MCF 10A (cell line): ENCODE measurements at regions not wholly inside any gene's neighbourhood (a gene's known extent, or its start where the extent isn't known, plus 50 kb on each side); places are given as distances from the start of the nearest gene placed in this dataset.

ENCODE experiments used
- BruUV-seq: library from RNA; stranded (reverse); fragments of 400-500 nt; replicated peaks from 2 replicates; lab custom pipeline; 2021; lab: Mats Ljungman, UMichigan
- CTCF ChIA-PET: fragments of 300-600 bp; sonication (Branson Sonifier 250); formaldehyde crosslinking; extraction: SDS; loops from one replicate; lab custom pipeline; 2021; ENCODE audit warnings: antibody characterized with exemption, inconsistent platforms; lab: Yijun Ruan, JAX
- POLR2A ChIA-PET: fragments of 300-600, 350-650 bp; sonication (Branson Sonifier 250); formaldehyde crosslinking; extraction: SDS; loops from one replicate; lab custom pipeline; 2020; ENCODE audit warnings: antibody characterized with exemption, inconsistent platforms; lab: Yijun Ruan, JAX
- DNase-seq: peaks from one replicate; pipeline ENCODE4 v3.0.0-alpha.2; 2018; ENCODE audit not compliant: unreplicated experiment
- H3K27ac Mint-ChIP-seq: one replicate; pipeline ENCODE4 v1.8.0; 2022; ENCODE audit warnings: mild to moderate bottlenecking, low read depth, mixed read lengths; ENCODE audit not compliant: unreplicated experiment
- H3K27me3 Mint-ChIP-seq: one replicate; pipeline ENCODE4 v1.8.0; 2022; ENCODE audit warnings: mixed read lengths; ENCODE audit not compliant: insufficient read depth, unreplicated experiment
- H3K36me3 Mint-ChIP-seq: one replicate; pipeline ENCODE4 v1.8.0; 2022; ENCODE audit warnings: mild to moderate bottlenecking, moderate library complexity, mixed read lengths; ENCODE audit not compliant: insufficient read depth, unreplicated experiment
- H3K4me1 Mint-ChIP-seq: one replicate; pipeline ENCODE4 v1.8.0; 2022; ENCODE audit warnings: mixed read lengths; ENCODE audit not compliant: insufficient read depth, unreplicated experiment
- H3K4me3 Mint-ChIP-seq: one replicate; pipeline ENCODE4 v1.8.0; 2022; ENCODE audit warnings: mild to moderate bottlenecking, moderate library complexity, mixed read lengths; ENCODE audit not compliant: unreplicated experiment
- H3K9me3 Mint-ChIP-seq: one replicate; pipeline ENCODE4 v1.8.0; 2022; ENCODE audit warnings: mixed read lengths; ENCODE audit not compliant: unreplicated experiment
- intact Hi-C: fragments of 100-400 bp; cut with micrococcal nuclease; formaldehyde crosslinking; loops from 2 replicates; pipeline ENCODE4 v1.14.1; 2022
- TF ChIP-seq, protein P1 (sequence below): fragments of 200-600 bp; IDR thresholded peaks from one replicate; pipeline ENCODE4 v1.8.0; 2022; ENCODE audit warnings: antibody characterized with exemption, mild to moderate bottlenecking; ENCODE audit not compliant: unreplicated experiment

DNA sequence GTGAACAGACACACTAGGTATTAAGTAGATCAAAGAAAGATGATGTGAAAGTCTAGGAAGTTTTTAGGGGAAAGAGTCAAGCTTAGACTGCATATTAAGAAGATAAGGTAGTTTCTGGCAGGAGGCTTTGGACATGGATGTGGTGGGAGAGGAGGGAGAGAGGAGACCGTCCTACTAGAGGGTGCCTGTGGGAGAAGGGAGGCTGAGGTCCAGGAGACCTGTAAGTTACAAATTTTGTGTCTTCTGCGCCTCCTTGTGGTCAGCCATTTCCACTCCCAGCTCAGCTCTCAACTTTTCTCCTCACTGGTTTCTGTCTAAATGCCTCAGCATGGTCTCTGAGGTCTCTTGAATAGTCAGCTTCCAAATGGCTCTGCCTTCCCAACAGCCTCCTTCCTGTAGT lies 193.5 kb downstream of the UNC5CL start:
- DNase-seq: peak; percentile 59
- Mint-ChIP-seq H3K27me3 (peaks cover 61% of the 10 kb centered on the region), H3K27ac (no peak overlapping the region), H3K4me3 (no peak overlapping the region), H3K36me3 (no peaks in the 10 kb centered on the region), H3K4me1 (no peaks in the 10 kb centered on the region), H3K9me3 (no peaks in the 10 kb centered on the region)
- intact Hi-C loops: loop anchor here (1.0 to 5.0 kb wide), 2 partner anchors 864 to 1483 kb away; no protein-coding TSS in a partner anchor
- ChIA-PET CTCF (interaction anchor here (0.6 to 3.2 kb wide), 12 partner anchors 10 to 1842 kb away, joined by 3 to 17 read pairs (median 4); no protein-coding TSS in a partner anchor), POLR2A (no interaction called here)
- TF ChIP-seq, protein P1, sequence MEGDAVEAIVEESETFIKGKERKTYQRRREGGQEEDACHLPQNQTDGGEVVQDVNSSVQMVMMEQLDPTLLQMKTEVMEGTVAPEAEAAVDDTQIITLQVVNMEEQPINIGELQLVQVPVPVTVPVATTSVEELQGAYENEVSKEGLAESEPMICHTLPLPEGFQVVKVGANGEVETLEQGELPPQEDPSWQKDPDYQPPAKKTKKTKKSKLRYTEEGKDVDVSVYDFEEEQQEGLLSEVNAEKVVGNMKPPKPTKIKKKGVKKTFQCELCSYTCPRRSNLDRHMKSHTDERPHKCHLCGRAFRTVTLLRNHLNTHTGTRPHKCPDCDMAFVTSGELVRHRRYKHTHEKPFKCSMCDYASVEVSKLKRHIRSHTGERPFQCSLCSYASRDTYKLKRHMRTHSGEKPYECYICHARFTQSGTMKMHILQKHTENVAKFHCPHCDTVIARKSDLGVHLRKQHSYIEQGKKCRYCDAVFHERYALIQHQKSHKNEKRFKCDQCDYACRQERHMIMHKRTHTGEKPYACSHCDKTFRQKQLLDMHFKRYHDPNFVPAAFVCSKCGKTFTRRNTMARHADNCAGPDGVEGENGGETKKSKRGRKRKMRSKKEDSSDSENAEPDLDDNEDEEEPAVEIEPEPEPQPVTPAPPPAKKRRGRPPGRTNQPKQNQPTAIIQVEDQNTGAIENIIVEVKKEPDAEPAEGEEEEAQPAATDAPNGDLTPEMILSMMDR: peak; percentile 66
- BruUV-seq: no TSS peak

- ChIA-PET CTCF (interaction anchor here (0.5 to 3.2 kb wide), 6 partner anchors 11 to 935 kb away, joined by 3 to 17 read pairs (median 4); no protein-coding TSS in a partner anchor), POLR2A (interaction anchor here (0.6 kb wide), 1 partner anchor 104 kb away, joined by 4 read pairs; no protein-coding TSS in a partner anchor)
- H3K4me3 Mint-ChIP-seq: no peak overlapping the region
These were observed 194.8 kb downstream of the UNC5CL start for GRCh38 chr6:40844246-40844645.

GRCh38 chr6:40841721-40842120 lies 197.3 kb downstream of the UNC5CL start:
- intact Hi-C loops: no loop called here
- Mint-ChIP-seq H3K27me3 (peaks cover 55% of the 10 kb centered on the region), H3K4me3 (no peak overlapping the region), H3K4me1 (no peaks in the 10 kb centered on the region), H3K27ac (no peak overlapping the region), H3K36me3 (no peaks in the 10 kb centered on the region), H3K9me3 (no peaks in the 10 kb centered on the region)
- TF ChIP-seq, protein P1: no peak
- ChIA-PET POLR2A (no interaction called here), CTCF (interaction anchor here (0.8 kb wide), 1 partner anchor 11 kb away, joined by 4 read pairs; no protein-coding TSS in a partner anchor)
- no peak for DNase-seq
- BruUV-seq: no TSS peak

More at GRCh38 chr6:40844246-40844645, 194.8 kb downstream of the UNC5CL start:
- no peak for DNase-seq
- TF ChIP-seq, protein P1: no peak
- BruUV-seq: no TSS peak
- no peak overlapping the region for H3K27ac Mint-ChIP-seq
- H3K4me1 Mint-ChIP-seq: no peaks in the 10 kb centered on the region
- intact Hi-C loops: no loop called here
- no peaks in the 10 kb centered on the region for H3K36me3 Mint-ChIP-seq
- no peaks in the 10 kb centered on the region for H3K9me3 Mint-ChIP-seq
- H3K27me3 Mint-ChIP-seq: peaks cover 65% of the 10 kb centered on the region

GRCh38 chr6:40832691-40833090 lies 206.3 kb downstream of the UNC5CL start:
- H3K27ac Mint-ChIP-seq: no peak overlapping the region
- intact Hi-C loops: no loop called here
- ChIA-PET POLR2A (no interaction called here), CTCF (no interaction called here)
- H3K4me1 Mint-ChIP-seq: no peaks in the 10 kb centered on the region
- peaks cover 36% of the 10 kb centered on the region for H3K27me3 Mint-ChIP-seq
- no peaks in the 10 kb centered on the region for H3K9me3 Mint-ChIP-seq
- no peak overlapping the region for H3K4me3 Mint-ChIP-seq
- DNase-seq: no peak
- no peaks in the 10 kb centered on the region for H3K36me3 Mint-ChIP-seq
- no TSS peak for BruUV-seq
- TF ChIP-seq, protein P1: no peak
